OCI-LY1 (cell line): ENCODE measurements at regions not wholly inside any gene's neighbourhood (a gene's known extent, or its start where the extent isn't known, plus 50 kb on each side); places are given as distances from the start of the nearest gene placed in this dataset.

ENCODE experiments used
- H2AFZ ChIP-seq: fragments of 200-600 bp; sonication (generic), shearing (Covaris generic); 2 replicates; pipeline ENCODE4 v1.6.0; 2014; ENCODE audit warnings: antibody characterized with exemption, mild to moderate bottlenecking, low read length
- H3F3A ChIP-seq: fragments of 200-600 bp; sonication (generic), shearing (Covaris generic); 2 replicates; pipeline ENCODE4 v1.6.0; 2014; ENCODE audit warnings: mild to moderate bottlenecking, antibody characterized with exemption, low read length, moderate library complexity; ENCODE audit not compliant: insufficient read depth
- H3K27ac ChIP-seq: fragments of 200-600 bp; sonication (generic); 2 replicates; pipeline ENCODE4 v1.5.1; 2014; ENCODE audit warnings: low read length, mixed run types, mild to moderate bottlenecking, low read depth; ENCODE audit not compliant: poor library complexity, severe bottlenecking
- H3K27me3 ChIP-seq: fragments of 200-600 bp; sonication (generic); 2 replicates; pipeline ENCODE4 v1.6.0; 2014; ENCODE audit warnings: antibody characterized with exemption, mild to moderate bottlenecking, low read length, moderate library complexity; ENCODE audit not compliant: insufficient read depth
- H3K36me3 ChIP-seq: fragments of 200-600 bp; sonication (generic); 2 replicates; pipeline ENCODE4 v1.6.1; 2014; ENCODE audit warnings: mild to moderate bottlenecking, antibody characterized with exemption, low read length, moderate library complexity, mixed read lengths; ENCODE audit not compliant: insufficient read depth
- H3K4me1 ChIP-seq: fragments of 200-600 bp; sonication (generic); 2 replicates; pipeline ENCODE4 v1.5.1; 2014; ENCODE audit warnings: mild to moderate bottlenecking, low read length, moderate library complexity; ENCODE audit not compliant: insufficient read depth, severe bottlenecking
- H3K4me2 ChIP-seq: fragments of 200-600 bp; sonication (generic), shearing (Covaris generic); 2 replicates; pipeline ENCODE4 v1.6.1; 2014; ENCODE audit warnings: low read length
- H3K4me3 ChIP-seq: fragments of 200-600 bp; sonication (generic); 2 replicates; pipeline ENCODE4 v1.5.1; 2014; ENCODE audit warnings: low read length, low read depth, mild to moderate bottlenecking, mixed read lengths; ENCODE audit not compliant: poor library complexity, severe bottlenecking
- H3K79me2 ChIP-seq: fragments of 200-600 bp; shearing (Covaris generic); 2 replicates; pipeline ENCODE4 v1.6.1; 2016; ENCODE audit warnings: mixed run types, low read length, mixed read lengths; ENCODE audit not compliant: insufficient read depth
- H3K9ac ChIP-seq: fragments of 200-600 bp; sonication (generic), shearing (Covaris generic); 2 replicates; pipeline ENCODE4 v1.6.1; 2014; ENCODE audit warnings: mild to moderate bottlenecking, low read length, mixed read lengths
- H3K9me2 ChIP-seq: fragments of 200-600 bp; sonication (generic), shearing (Covaris generic); 2 replicates; pipeline ENCODE4 v1.6.1; 2014; ENCODE audit warnings: low read depth, mild to moderate bottlenecking, low read length, mixed read lengths
- H3K9me3 ChIP-seq: fragments of 200-600 bp; shearing (Covaris generic); 2 replicates; pipeline ENCODE4 v1.6.1; 2014; ENCODE audit warnings: low read length, mixed read lengths
- H4K20me1 ChIP-seq: fragments of 200-600 bp; sonication (generic), shearing (Covaris generic); 2 replicates; pipeline ENCODE4 v1.6.0; 2016; ENCODE audit warnings: mild to moderate bottlenecking, low read length; ENCODE audit not compliant: insufficient read depth
- EZH2 ChIP-seq: fragments of 200-600 bp; sonication (generic), shearing (Covaris generic); IDR thresholded peaks from 2 replicates; pipeline ENCODE4 v1.8.0; 2017; ENCODE audit warnings: borderline replicate concordance, mixed run types, mild to moderate bottlenecking, antibody characterized with exemption, low read length, moderate library complexity, mixed read lengths
- TF ChIP-seq, protein P1 (sequence below): fragments of 200-600 bp; sonication (generic), shearing (Covaris generic); IDR thresholded peaks from 2 replicates; pipeline ENCODE4 v1.5.1; 2017; ENCODE audit warnings: mild to moderate bottlenecking, antibody characterized with exemption, low read length, moderate library complexity, mixed read lengths

DNA sequence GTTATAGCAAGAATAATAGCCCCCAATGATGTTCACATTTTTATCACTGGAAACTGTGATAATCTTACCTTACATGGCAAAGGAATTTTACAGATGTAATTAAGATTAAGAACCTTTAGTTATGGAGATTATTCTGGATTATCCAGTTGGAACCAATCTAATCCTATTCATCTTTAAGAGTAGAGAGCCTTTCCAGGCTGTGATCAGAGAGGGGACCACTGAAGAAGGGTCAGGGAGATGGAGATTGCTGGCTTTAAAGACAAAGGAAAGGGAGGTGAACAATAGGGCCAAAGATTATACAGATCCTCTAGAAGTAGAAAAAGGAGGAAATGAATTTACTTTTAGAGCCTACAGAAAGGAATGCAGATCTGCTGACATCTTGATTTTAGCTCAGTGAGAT, 253.5 kb upstream of the GRIN3A start:
- Histone ChIP-seq H3K79me2 (no peaks in the 10 kb centered on the region), H3K9me3 (no peaks in the 10 kb centered on the region), H4K20me1 (no peaks in the 10 kb centered on the region), H3K27me3 (no peaks in the 10 kb centered on the region), H3K4me1 (no peaks in the 10 kb centered on the region), H3K4me3 (no peak overlapping the region), H3K9ac (no peak overlapping the region), H3K36me3 (no peaks in the 10 kb centered on the region), H3K9me2 (no peaks in the 10 kb centered on the region), H2AFZ (no peak overlapping the region), H3K4me2 (no peak overlapping the region), H3F3A (no peaks in the 10 kb centered on the region), H3K27ac (no peak overlapping the region)
- no peak for TF ChIP-seq EZH2
- TF ChIP-seq, protein P1, sequence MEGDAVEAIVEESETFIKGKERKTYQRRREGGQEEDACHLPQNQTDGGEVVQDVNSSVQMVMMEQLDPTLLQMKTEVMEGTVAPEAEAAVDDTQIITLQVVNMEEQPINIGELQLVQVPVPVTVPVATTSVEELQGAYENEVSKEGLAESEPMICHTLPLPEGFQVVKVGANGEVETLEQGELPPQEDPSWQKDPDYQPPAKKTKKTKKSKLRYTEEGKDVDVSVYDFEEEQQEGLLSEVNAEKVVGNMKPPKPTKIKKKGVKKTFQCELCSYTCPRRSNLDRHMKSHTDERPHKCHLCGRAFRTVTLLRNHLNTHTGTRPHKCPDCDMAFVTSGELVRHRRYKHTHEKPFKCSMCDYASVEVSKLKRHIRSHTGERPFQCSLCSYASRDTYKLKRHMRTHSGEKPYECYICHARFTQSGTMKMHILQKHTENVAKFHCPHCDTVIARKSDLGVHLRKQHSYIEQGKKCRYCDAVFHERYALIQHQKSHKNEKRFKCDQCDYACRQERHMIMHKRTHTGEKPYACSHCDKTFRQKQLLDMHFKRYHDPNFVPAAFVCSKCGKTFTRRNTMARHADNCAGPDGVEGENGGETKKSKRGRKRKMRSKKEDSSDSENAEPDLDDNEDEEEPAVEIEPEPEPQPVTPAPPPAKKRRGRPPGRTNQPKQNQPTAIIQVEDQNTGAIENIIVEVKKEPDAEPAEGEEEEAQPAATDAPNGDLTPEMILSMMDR, result no peak

DNA sequence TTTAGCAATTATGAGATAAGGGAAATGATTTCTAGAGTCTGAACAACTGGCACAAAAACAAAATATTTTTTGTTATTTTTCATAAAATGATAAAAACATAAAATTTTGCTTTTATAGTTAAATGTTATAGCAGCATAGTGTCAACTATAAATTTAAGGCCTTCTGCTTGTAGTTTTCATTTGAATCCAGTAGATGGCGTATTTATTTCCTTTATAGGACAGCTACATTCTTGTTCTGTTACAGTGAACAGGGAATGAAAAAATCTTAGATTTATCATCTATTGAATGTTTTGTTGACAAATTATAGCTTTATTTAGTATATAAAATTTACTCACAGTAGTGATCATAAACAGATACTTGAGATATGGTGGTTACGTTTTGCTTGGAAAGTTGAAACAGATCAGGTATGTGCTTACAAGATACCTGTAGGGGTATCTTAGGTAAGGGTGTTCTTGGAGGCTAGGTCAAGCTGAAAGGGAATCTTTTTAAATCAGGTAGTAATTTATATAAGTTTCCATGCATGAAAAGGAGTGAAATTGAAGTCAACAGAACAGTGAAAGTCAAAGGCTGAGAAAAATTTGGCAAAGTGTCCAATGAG, 239.3 kb upstream of the GRIN3A start:
- Histone ChIP-seq H3F3A (no peaks in the 10 kb centered on the region), H2AFZ (no peak overlapping the region), H3K9ac (no peak overlapping the region), H3K4me3 (no peak overlapping the region), H4K20me1 (no peaks in the 10 kb centered on the region), H3K9me2 (no peaks in the 10 kb centered on the region), H3K4me2 (no peak overlapping the region), H3K36me3 (no peaks in the 10 kb centered on the region), H3K9me3 (no peaks in the 10 kb centered on the region), H3K79me2 (no peaks in the 10 kb centered on the region), H3K27ac (no peak overlapping the region), H3K27me3 (no peaks in the 10 kb centered on the region), H3K4me1 (no peaks in the 10 kb centered on the region)
- TF ChIP-seq, protein P1, result peak; percentile 55
- TF ChIP-seq EZH2, result no peak

DNA sequence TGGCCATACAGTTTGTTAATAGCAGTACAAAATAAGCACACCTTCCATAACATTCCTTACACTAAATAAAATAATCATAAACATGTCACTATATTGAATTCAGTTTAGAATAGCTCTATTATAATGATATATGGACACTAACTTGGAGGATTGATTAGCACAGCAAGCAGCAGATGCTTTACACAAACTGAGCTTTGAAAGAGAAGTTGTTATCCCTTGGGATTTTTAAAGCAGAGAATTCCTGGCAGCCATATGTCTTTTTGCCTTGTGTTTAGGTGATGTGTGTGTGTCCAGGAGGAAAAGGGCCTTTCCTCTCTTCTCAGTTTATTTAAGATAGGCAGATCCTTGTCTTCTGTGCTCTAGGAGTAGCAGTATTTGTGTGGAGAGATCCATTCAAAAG, 232.2 kb upstream of the GRIN3A start:
- Histone ChIP-seq H3K4me1 (no peaks in the 10 kb centered on the region), H3K9me3 (no peaks in the 10 kb centered on the region), H3K27ac (no peak overlapping the region), H2AFZ (no peak overlapping the region), H3K9me2 (no peaks in the 10 kb centered on the region), H3K9ac (no peak overlapping the region), H3K4me2 (no peak overlapping the region), H4K20me1 (no peaks in the 10 kb centered on the region), H3K79me2 (no peaks in the 10 kb centered on the region), H3K36me3 (no peaks in the 10 kb centered on the region), H3K27me3 (no peaks in the 10 kb centered on the region), H3F3A (no peaks in the 10 kb centered on the region), H3K4me3 (no peak overlapping the region)
- TF ChIP-seq, protein P1, result no peak
- no peak for TF ChIP-seq EZH2
